Fibroblast of villous mesenchyme (primary cell): ENCODE measurements at regions not wholly inside any gene's neighbourhood (a gene's known extent, or its start where the extent isn't known, plus 50 kb on each side); places are given as distances from the start of the nearest gene placed in this dataset.

Experiments
- DNase-seq: peaks from one replicate; pipeline ENCODE4 v3.0.0-alpha.2; 2010; ENCODE audit warnings: low read depth
- H3K4me3 ChIP-seq: 2 replicates; pipeline ENCODE4 v1.5.1; 2011; ENCODE audit warnings: low read depth, mild to moderate bottlenecking, low read length
- CTCF ChIP-seq: IDR thresholded peaks from 2 replicates; pipeline ENCODE4 v1.5.1; 2012; ENCODE audit warnings: low read depth, mild to moderate bottlenecking, low read length; ENCODE audit not compliant: insufficient read depth

GRCh38 chr18:78183815-78184214 lies 795.8 kb upstream of the SALL3 start:
- TF ChIP-seq CTCF: no peak
- no peak overlapping the region for H3K4me3 ChIP-seq

GRCh38 chr18:78191276-78191675 lies 788.3 kb upstream of the SALL3 start:
- DNase-seq: no peak
- TF ChIP-seq CTCF: no peak
- no peak overlapping the region for H3K4me3 ChIP-seq

More at GRCh38 chr18:78183815-78184214, 795.8 kb upstream of the SALL3 start:
- DNase-seq: no peak

- no peak for DNase-seq
- TF ChIP-seq CTCF: no peak
- H3K4me3 ChIP-seq: no peak overlapping the region
Measured at GRCh38 chr18:78192054-78192453, 787.6 kb upstream of the SALL3 start.

GRCh38 chr18:78196280-78196679 lies 783.3 kb upstream of the SALL3 start:
- DNase-seq: no peak
- no peak overlapping the region for H3K4me3 ChIP-seq
- no peak for TF ChIP-seq CTCF

- no peak for DNase-seq
- no peak for TF ChIP-seq CTCF
- H3K4me3 ChIP-seq: no peak overlapping the region
Measured at GRCh38 chr18:78199002-78199401, 780.6 kb upstream of the SALL3 start.

- no peak overlapping the region for H3K4me3 ChIP-seq
- no peak for DNase-seq
- TF ChIP-seq CTCF: no peak
Measured at GRCh38 chr18:78199611-78200010, 780.0 kb upstream of the SALL3 start.

GRCh38 chr18:78207942-78208341 lies 771.7 kb upstream of the SALL3 start:
- no peak for DNase-seq
- TF ChIP-seq CTCF: no peak
- H3K4me3 ChIP-seq: no peak overlapping the region
